GM19043 (cell line): ENCODE measurements at regions not wholly inside any gene's neighbourhood (a gene's known extent, or its start where the extent isn't known, plus 50 kb on each side); places are given as distances from the start of the nearest gene placed in this dataset.

Source experiments
- ATAC-seq: cut with Tn5 transposase; IDR thresholded peaks from one replicate; pipeline ENCODE4 v1.9.1; 2021; ENCODE audit warnings: low read depth; ENCODE audit not compliant: unreplicated experiment

GRCh38 chr2:157206916-157207315 is 50.6 kb upstream of the GALNT5 start:
- ATAC-seq: no peak
